ENCODE measurements at regions not wholly inside any gene's neighbourhood (a gene's known extent, or its start where the extent isn't known, plus 50 kb on each side); places are given as distances from the start of the nearest gene placed in this dataset.

- TF ChIP-seq CTCF (IDR thresholded peaks at IDR 0.05) (no peak), POLR2A (IDR thresholded peaks at IDR 0.05) (no peak)
These were observed 213.4 kb upstream of the NUDT4 start for GRCh38 chr12:93164103-93164880.

Measured in breast epithelium (tissue), 3 donors.